HepG2 (cell line): ENCODE measurements at regions not wholly inside any gene's neighbourhood (a gene's known extent, or its start where the extent isn't known, plus 50 kb on each side); places are given as distances from the start of the nearest gene placed in this dataset.
A peak's percentile ranks its signal among the peaks of the same experiment; 100 is the strongest.

ENCODE experiments used
- CEBPG ChIP-seq: IDR thresholded peaks from 2 replicates; pipeline ENCODE4 v1.6.1; 2016
- EED ChIP-seq: sonication (generic); formaldehyde crosslinking; IDR thresholded peaks from 2 replicates; pipeline ENCODE4 v1.5.0; 2020; ENCODE audit warnings: mild to moderate bottlenecking, missing genetic modification reagents
- HMG20B ChIP-seq: conservative IDR thresholded peaks from 2 replicates; pipeline ENCODE4 v1.6.1; 2016; ENCODE audit warnings: missing genetic modification reagents, missing compliant biosample characterization
- HNF4A ChIP-seq: sonication (generic); formaldehyde crosslinking; IDR thresholded peaks from 2 replicates; pipeline ENCODE4 v1.4.0; 2020; ENCODE audit warnings: missing genetic modification reagents
- ISL2 ChIP-seq: sonication (generic); formaldehyde crosslinking; IDR thresholded peaks from 2 replicates; pipeline ENCODE4 v1.5.0; 2020; ENCODE audit warnings: missing genetic modification reagents
- JARID2 ChIP-seq: sonication (generic); formaldehyde crosslinking; IDR thresholded peaks from 2 replicates; pipeline ENCODE4 v1.8.1; 2023; ENCODE audit warnings: missing genetic modification reagents, inconsistent platforms; ENCODE audit not compliant: insufficient replicate concordance
- MAZ ChIP-seq, 2 experiments: sonication (generic) in 1 of 2; formaldehyde crosslinking in 1 of 2; IDR thresholded peaks; 2 replicates each; pipeline versions ENCODE4 v1.5.0 to v1.6.1; 2012 to 2020; ENCODE audit warnings: low read depth in 2 of 2, mild to moderate bottlenecking in 2 of 2, borderline replicate concordance in 1 of 2, improper control_type of control experiment in 1 of 2, low read length in 1 of 2, missing genetic modification reagents in 1 of 2, moderate library complexity in 1 of 2
- SAP130 ChIP-seq: IDR thresholded peaks from 2 replicates; pipeline ENCODE4 v1.6.1; 2016; ENCODE audit warnings: low read depth
- SIN3A ChIP-seq: IDR thresholded peaks from 2 replicates; pipeline ENCODE4 v1.6.1; 2011; ENCODE audit warnings: low read depth, mild to moderate bottlenecking, control low read depth, low read length, borderline replicate concordance
- SPEN ChIP-seq: sonication (generic); formaldehyde crosslinking; IDR thresholded peaks from 2 replicates; pipeline ENCODE4 v1.5.1; 2020; ENCODE audit warnings: low read depth, mild to moderate bottlenecking, missing genetic modification reagents
- THAP11 ChIP-seq: IDR thresholded peaks from 2 replicates; pipeline ENCODE4 v1.6.1; 2016; ENCODE audit warnings: missing biosample characterization, missing genetic modification reagents
- XRCC5 ChIP-seq: fragments of 200-400 bp; formaldehyde crosslinking; optimal IDR thresholded peaks from 2 replicates; pipeline ENCODE3; 2017; ENCODE audit warnings: mild to moderate bottlenecking, low read length
- ZBTB3 ChIP-seq: sonication (generic); formaldehyde crosslinking; IDR thresholded peaks from 2 replicates; pipeline ENCODE4 v1.4.0; 2020; ENCODE audit warnings: low read depth, mild to moderate bottlenecking, moderate library complexity, missing genetic modification reagents, borderline replicate concordance
- ZNF350 ChIP-seq: sonication (generic); formaldehyde crosslinking; IDR thresholded peaks from 2 replicates; pipeline ENCODE4 v1.4.0; 2020; ENCODE audit warnings: mild to moderate bottlenecking, low read depth, missing genetic modification reagents, borderline replicate concordance
- ZNF558 ChIP-seq: sonication (generic); formaldehyde crosslinking; IDR thresholded peaks from 2 replicates; pipeline ENCODE4 v1.9.0; 2022; ENCODE audit warnings: mild to moderate bottlenecking, missing genetic modification reagents, borderline replicate concordance
- ZNF644 ChIP-seq: IDR thresholded peaks from 2 replicates; pipeline ENCODE4 v1.6.1; 2016; ENCODE audit warnings: low read depth
- TF ChIP-seq, protein P1 (sequence below): IDR thresholded peaks from 2 replicates; pipeline ENCODE4 v1.6.1; 2018; ENCODE audit warnings: missing genetic modification reagents, mild to moderate bottlenecking, missing compliant biosample characterization
- TF ChIP-seq, protein P2 (sequence below): sonication (generic); formaldehyde crosslinking; IDR thresholded peaks from 2 replicates; pipeline ENCODE4 v1.9.0; 2021; ENCODE audit warnings: missing genetic modification reagents, mild to moderate bottlenecking, borderline replicate concordance
- TF ChIP-seq, protein P3 (sequence below): sonication (generic); formaldehyde crosslinking; conservative IDR thresholded peaks from 2 replicates; pipeline ENCODE4 v1.4.0; 2020; ENCODE audit warnings: missing genetic modification reagents
- TF ChIP-seq, protein P4 (sequence below): sonication (generic); formaldehyde crosslinking; IDR thresholded peaks from 2 replicates; pipeline ENCODE4 v1.4.0; 2020; ENCODE audit warnings: missing genetic modification reagents
- TF ChIP-seq, protein P5 (sequence below): sonication (generic); formaldehyde crosslinking; IDR thresholded peaks from 2 replicates; pipeline ENCODE4 v1.5.1; 2020; ENCODE audit warnings: mild to moderate bottlenecking, missing genetic modification reagents, moderate library complexity

DNA sequence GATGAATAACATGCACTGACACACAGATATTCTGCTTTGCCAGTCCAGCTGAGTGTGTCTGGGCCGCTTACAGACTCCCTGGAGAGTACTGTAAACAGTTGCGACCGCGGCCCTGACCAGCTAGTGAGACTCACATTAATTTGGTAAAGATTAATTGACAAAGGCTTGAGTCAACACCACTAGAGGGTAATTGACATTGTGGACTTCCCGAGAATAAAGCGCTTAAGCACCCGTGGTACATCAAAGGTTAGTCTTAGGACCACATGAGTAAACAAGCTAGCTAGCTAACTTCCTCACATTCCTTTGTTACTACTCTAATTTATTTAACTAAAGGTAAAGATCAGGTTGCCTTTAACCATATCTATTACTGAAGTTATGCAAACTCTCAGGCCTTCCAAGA is 624.4 kb upstream of the ARGLU1 start (continued):
- TF ChIP-seq ZBTB3 (CRISPR knock-in tag) (no peak), SAP130 (peak; percentile 58), EED (CRISPR knock-in tag) (no peak), HMG20B (peak; percentile 86), CEBPG (CRISPR knock-in tag) (peak; percentile 31), SPEN (CRISPR knock-in tag) (no peak), ZNF350 (no peak), JARID2 (CRISPR knock-in tag) (no peak), MAZ (IDR thresholded peaks at IDR 0.05; ENCODE audit: borderline replicate concordance, low read depth, low read length) (no peak), MAZ (CRISPR knock-in tag; IDR thresholded peaks at IDR 0.05; ENCODE audit: low read depth) (no peak), ZNF558 (no peak), ISL2 (CRISPR knock-in tag) (peak; percentile 92), THAP11 (0 out of 2 replicates have a peak, but pooled peaks have one; percentile 16), XRCC5 (no peak), HNF4A (CRISPR knock-in tag) (peak; percentile 39; the same call in 1 of the 2 replicates), SIN3A (no peak), ZNF644 (CRISPR knock-in tag) (no peak)
- TF ChIP-seq, protein P1, sequence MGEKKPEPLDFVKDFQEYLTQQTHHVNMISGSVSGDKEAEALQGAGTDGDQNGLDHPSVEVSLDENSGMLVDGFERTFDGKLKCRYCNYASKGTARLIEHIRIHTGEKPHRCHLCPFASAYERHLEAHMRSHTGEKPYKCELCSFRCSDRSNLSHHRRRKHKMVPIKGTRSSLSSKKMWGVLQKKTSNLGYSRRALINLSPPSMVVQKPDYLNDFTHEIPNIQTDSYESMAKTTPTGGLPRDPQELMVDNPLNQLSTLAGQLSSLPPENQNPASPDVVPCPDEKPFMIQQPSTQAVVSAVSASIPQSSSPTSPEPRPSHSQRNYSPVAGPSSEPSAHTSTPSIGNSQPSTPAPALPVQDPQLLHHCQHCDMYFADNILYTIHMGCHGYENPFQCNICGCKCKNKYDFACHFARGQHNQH (CRISPR knock-in tag), result no peak
- TF ChIP-seq, protein P2, sequence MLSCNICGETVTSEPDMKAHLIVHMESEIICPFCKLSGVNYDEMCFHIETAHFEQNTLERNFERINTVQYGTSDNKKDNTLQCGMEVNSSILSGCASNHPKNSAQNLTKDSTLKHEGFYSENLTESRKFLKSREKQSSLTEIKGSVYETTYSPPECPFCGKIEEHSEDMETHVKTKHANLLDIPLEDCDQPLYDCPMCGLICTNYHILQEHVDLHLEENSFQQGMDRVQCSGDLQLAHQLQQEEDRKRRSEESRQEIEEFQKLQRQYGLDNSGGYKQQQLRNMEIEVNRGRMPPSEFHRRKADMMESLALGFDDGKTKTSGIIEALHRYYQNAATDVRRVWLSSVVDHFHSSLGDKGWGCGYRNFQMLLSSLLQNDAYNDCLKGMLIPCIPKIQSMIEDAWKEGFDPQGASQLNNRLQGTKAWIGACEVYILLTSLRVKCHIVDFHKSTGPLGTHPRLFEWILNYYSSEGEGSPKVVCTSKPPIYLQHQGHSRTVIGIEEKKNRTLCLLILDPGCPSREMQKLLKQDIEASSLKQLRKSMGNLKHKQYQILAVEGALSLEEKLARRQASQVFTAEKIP (CRISPR knock-in tag), result no peak
- TF ChIP-seq, protein P3, sequence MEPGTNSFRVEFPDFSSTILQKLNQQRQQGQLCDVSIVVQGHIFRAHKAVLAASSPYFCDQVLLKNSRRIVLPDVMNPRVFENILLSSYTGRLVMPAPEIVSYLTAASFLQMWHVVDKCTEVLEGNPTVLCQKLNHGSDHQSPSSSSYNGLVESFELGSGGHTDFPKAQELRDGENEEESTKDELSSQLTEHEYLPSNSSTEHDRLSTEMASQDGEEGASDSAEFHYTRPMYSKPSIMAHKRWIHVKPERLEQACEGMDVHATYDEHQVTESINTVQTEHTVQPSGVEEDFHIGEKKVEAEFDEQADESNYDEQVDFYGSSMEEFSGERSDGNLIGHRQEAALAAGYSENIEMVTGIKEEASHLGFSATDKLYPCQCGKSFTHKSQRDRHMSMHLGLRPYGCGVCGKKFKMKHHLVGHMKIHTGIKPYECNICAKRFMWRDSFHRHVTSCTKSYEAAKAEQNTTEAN (CRISPR knock-in tag), result 0 out of 2 replicates have a peak, but pooled peaks have one; percentile 38
- TF ChIP-seq, protein P4, sequence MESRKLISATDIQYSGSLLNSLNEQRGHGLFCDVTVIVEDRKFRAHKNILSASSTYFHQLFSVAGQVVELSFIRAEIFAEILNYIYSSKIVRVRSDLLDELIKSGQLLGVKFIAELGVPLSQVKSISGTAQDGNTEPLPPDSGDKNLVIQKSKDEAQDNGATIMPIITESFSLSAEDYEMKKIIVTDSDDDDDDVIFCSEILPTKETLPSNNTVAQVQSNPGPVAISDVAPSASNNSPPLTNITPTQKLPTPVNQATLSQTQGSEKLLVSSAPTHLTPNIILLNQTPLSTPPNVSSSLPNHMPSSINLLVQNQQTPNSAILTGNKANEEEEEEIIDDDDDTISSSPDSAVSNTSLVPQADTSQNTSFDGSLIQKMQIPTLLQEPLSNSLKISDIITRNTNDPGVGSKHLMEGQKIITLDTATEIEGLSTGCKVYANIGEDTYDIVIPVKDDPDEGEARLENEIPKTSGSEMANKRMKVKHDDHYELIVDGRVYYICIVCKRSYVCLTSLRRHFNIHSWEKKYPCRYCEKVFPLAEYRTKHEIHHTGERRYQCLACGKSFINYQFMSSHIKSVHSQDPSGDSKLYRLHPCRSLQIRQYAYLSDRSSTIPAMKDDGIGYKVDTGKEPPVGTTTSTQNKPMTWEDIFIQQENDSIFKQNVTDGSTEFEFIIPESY (CRISPR knock-in tag), result no peak
- TF ChIP-seq, protein P5, sequence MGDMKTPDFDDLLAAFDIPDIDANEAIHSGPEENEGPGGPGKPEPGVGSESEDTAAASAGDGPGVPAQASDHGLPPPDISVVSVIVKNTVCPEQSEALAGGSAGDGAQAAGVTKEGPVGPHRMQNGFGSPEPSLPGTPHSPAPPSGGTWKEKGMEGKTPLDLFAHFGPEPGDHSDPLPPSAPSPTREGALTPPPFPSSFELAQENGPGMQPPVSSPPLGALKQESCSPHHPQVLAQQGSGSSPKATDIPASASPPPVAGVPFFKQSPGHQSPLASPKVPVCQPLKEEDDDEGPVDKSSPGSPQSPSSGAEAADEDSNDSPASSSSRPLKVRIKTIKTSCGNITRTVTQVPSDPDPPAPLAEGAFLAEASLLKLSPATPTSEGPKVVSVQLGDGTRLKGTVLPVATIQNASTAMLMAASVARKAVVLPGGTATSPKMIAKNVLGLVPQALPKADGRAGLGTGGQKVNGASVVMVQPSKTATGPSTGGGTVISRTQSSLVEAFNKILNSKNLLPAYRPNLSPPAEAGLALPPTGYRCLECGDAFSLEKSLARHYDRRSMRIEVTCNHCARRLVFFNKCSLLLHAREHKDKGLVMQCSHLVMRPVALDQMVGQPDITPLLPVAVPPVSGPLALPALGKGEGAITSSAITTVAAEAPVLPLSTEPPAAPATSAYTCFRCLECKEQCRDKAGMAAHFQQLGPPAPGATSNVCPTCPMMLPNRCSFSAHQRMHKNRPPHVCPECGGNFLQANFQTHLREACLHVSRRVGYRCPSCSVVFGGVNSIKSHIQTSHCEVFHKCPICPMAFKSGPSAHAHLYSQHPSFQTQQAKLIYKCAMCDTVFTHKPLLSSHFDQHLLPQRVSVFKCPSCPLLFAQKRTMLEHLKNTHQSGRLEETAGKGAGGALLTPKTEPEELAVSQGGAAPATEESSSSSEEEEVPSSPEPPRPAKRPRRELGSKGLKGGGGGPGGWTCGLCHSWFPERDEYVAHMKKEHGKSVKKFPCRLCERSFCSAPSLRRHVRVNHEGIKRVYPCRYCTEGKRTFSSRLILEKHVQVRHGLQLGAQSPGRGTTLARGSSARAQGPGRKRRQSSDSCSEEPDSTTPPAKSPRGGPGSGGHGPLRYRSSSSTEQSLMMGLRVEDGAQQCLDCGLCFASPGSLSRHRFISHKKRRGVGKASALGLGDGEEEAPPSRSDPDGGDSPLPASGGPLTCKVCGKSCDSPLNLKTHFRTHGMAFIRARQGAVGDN (CRISPR knock-in tag), result no peak
